Right lobe of liver (tissue), 4 donors: ENCODE measurements at regions not wholly inside any gene's neighbourhood (a gene's known extent, or its start where the extent isn't known, plus 50 kb on each side); places are given as distances from the start of the nearest gene placed in this dataset.

Experiments used
- POLR2A ChIP-seq: fragments of 450-650 bp; IDR thresholded peaks from one replicate; pipeline ENCODE4 v1.6.1; 2017; ENCODE audit warnings: antibody characterized with exemption, mild to moderate bottlenecking
- TF ChIP-seq, protein P1 (sequence below), 4 donors: fragments of 200-600 bp in 3 of 4; fragments of 450-650 bp in 1 of 4; IDR thresholded peaks; one replicate each; pipeline versions ENCODE4 v1.5.1 to v1.8.0; 2016 to 2022; ENCODE audit warnings: antibody characterized with exemption in 4 of 4, mild to moderate bottlenecking in 2 of 4
- donor health status: DM: no; HTN: no; CAD: no.
- donor health status: DM: no; HTN: no; CAD: no.
- donor health status: DM: no; HTN: yes; CAD: no.

GRCh38 chr5:116661419-116661818, 86.8 kb upstream of the SEMA6A start:
- TF ChIP-seq, protein P1, sequence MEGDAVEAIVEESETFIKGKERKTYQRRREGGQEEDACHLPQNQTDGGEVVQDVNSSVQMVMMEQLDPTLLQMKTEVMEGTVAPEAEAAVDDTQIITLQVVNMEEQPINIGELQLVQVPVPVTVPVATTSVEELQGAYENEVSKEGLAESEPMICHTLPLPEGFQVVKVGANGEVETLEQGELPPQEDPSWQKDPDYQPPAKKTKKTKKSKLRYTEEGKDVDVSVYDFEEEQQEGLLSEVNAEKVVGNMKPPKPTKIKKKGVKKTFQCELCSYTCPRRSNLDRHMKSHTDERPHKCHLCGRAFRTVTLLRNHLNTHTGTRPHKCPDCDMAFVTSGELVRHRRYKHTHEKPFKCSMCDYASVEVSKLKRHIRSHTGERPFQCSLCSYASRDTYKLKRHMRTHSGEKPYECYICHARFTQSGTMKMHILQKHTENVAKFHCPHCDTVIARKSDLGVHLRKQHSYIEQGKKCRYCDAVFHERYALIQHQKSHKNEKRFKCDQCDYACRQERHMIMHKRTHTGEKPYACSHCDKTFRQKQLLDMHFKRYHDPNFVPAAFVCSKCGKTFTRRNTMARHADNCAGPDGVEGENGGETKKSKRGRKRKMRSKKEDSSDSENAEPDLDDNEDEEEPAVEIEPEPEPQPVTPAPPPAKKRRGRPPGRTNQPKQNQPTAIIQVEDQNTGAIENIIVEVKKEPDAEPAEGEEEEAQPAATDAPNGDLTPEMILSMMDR (IDR thresholded peaks at IDR 0.05): no peak
- TF ChIP-seq POLR2A: no peak
